ENCODE measurements at regions not wholly inside any gene's neighbourhood (a gene's known extent, or its start where the extent isn't known, plus 50 kb on each side); places are given as distances from the start of the nearest gene placed in this dataset.
A peak's percentile ranks its signal among the peaks of the same experiment; 100 is the strongest.
"Not testable (repeated sequence)": the region's sequence is repeated elsewhere in the genome, so short reads cannot be mapped to it uniquely, and the experiment has no call there.

- no peak for DNase-seq (ENCODE audit: low read depth)
These were observed 83.5 kb upstream of the CCL21 start for GRCh38 chr9:34793428-34793827.

GRCh38 chr9:34783951-34784487, 74.1 kb upstream of the CCL21 start:
- DNase-seq (ENCODE audit: low read depth): no peak

GRCh38 chr9:34782372-34782771, 72.4 kb upstream of the CCL21 start:
- DNase-seq (ENCODE audit: low read depth): no peak

GRCh38 chr9:34777666-34778065, 67.7 kb upstream of the CCL21 start:
- DNase-seq (ENCODE audit: low read depth): no peak

- DNase-seq (ENCODE audit: low read depth): no peak
These were observed 64.0 kb upstream of the CCL21 start for GRCh38 chr9:34773955-34774354.

GRCh38 chr9:34773306-34773910, 63.5 kb upstream of the CCL21 start:
- DNase-seq (ENCODE audit: low read depth): no peak

GRCh38 chr9:34771007-34771406, 61.1 kb upstream of the CCL21 start:
- peak; percentile 7 for DNase-seq (ENCODE audit: low read depth)

GRCh38 chr9:34767087-34767486, 57.2 kb upstream of the CCL21 start:
- DNase-seq (ENCODE audit: low read depth): not testable (repeated sequence)

- DNase-seq (ENCODE audit: low read depth): peak; percentile 30
These were observed 50.5 kb upstream of the CCL21 start for GRCh38 chr9:34760196-34761040.

All from RPMI7951 (cell line).